Activated CD8-positive, alpha-beta memory T cell treated with anti-CD3 and anti-CD28 coated beads, Interleukin-2, amount 50 U/mL, for 4 hours (primary cell): ENCODE measurements at regions not wholly inside any gene's neighbourhood (a gene's known extent, or its start where the extent isn't known, plus 50 kb on each side); places are given as distances from the start of the nearest gene placed in this dataset.

ENCODE experiments used
- DNase-seq: peaks from one replicate; pipeline ENCODE4 v3.0.0-alpha.2; 2020

- DNase-seq = no peak
These were observed 131.4 kb upstream of the ATP6AP2 start for GRCh38 chrX:40449396-40449795.

- DNase-seq = no peak
These were observed 132.0 kb upstream of the ATP6AP2 start for GRCh38 chrX:40448793-40449192.

GRCh38 chrX:40446921-40447320 is 133.8 kb upstream of the ATP6AP2 start:
- no peak for DNase-seq

- DNase-seq = no peak
These were observed 135.1 kb upstream of the ATP6AP2 start for GRCh38 chrX:40445691-40446090.

- no peak for DNase-seq
These were observed 135.8 kb upstream of the ATP6AP2 start for GRCh38 chrX:40444798-40445496.

GRCh38 chrX:40444133-40444532 is 136.6 kb upstream of the ATP6AP2 start:
- DNase-seq = no peak

GRCh38 chrX:40440866-40441265 is 139.9 kb upstream of the ATP6AP2 start:
- DNase-seq = no peak

- DNase-seq = no peak
These were observed 140.9 kb upstream of the ATP6AP2 start for GRCh38 chrX:40439625-40440532.

GRCh38 chrX:40437348-40437747 is 143.4 kb upstream of the ATP6AP2 start:
- DNase-seq = no peak

GRCh38 chrX:40434947-40435346 is 145.8 kb upstream of the ATP6AP2 start:
- DNase-seq = no peak

- no peak for DNase-seq
These were observed 146.3 kb upstream of the ATP6AP2 start for GRCh38 chrX:40434443-40434842.

GRCh38 chrX:40433160-40433559 is 147.6 kb upstream of the ATP6AP2 start:
- no peak for DNase-seq

GRCh38 chrX:40424259-40424658 is 156.5 kb upstream of the ATP6AP2 start:
- DNase-seq = no peak

- DNase-seq = no peak
These were observed 157.5 kb upstream of the ATP6AP2 start for GRCh38 chrX:40423299-40423698.

GRCh38 chrX:40422021-40422420 is 158.7 kb upstream of the ATP6AP2 start:
- DNase-seq = no peak

GRCh38 chrX:40420899-40421729 is 159.7 kb upstream of the ATP6AP2 start:
- DNase-seq = no peak

- DNase-seq = no peak
These were observed 162.0 kb upstream of the ATP6AP2 start for GRCh38 chrX:40418813-40419195.

GRCh38 chrX:40418146-40418812 is 162.5 kb upstream of the ATP6AP2 start:
- DNase-seq = no peak

GRCh38 chrX:40415675-40416074 is 165.1 kb upstream of the ATP6AP2 start:
- DNase-seq = no peak

- no peak for DNase-seq
These were observed 166.4 kb upstream of the ATP6AP2 start for GRCh38 chrX:40414335-40414734.

- no peak for DNase-seq
These were observed 169.2 kb upstream of the ATP6AP2 start for GRCh38 chrX:40411340-40412111.

GRCh38 chrX:40410859-40411258 is 169.9 kb upstream of the ATP6AP2 start:
- DNase-seq = no peak
